HCT116 (cell line): ENCODE measurements at regions not wholly inside any gene's neighbourhood (a gene's known extent, or its start where the extent isn't known, plus 50 kb on each side); places are given as distances from the start of the nearest gene placed in this dataset.

Source experiments
- CTCF ChIP-seq, 3 experiments: fragments of 200-600 bp in 1 of 3; sonication (generic) in 1 of 3; IDR thresholded peaks in 2 of 3; conservative IDR thresholded peaks in 1 of 3; 2 replicates each; pipeline ENCODE4 v1.5.1; 2012 to 2017; ENCODE audit warnings: low read depth in 2 of 3, low read length in 2 of 3, antibody characterized with exemption in 1 of 3, borderline replicate concordance in 1 of 3, control low read depth in 1 of 3, mild to moderate bottlenecking in 1 of 3, mixed read lengths in 1 of 3, mixed run types in 1 of 3, moderate library complexity in 1 of 3; ENCODE audit not compliant: insufficient read depth in 1 of 3
- EZH2 ChIP-seq: fragments of 200-600 bp; sonication (generic); IDR thresholded peaks from 2 replicates; pipeline ENCODE4 v1.6.1; 2017; ENCODE audit warnings: antibody characterized with exemption, mixed run types
- MAX ChIP-seq: IDR thresholded peaks from 2 replicates; pipeline ENCODE4 v1.6.1; 2012
- POLR2A ChIP-seq: IDR thresholded peaks from 2 replicates; pipeline ENCODE4 v1.7.0; 2011; ENCODE audit warnings: borderline replicate concordance; ENCODE audit not compliant: insufficient read depth, insufficient read length; ENCODE audit errors: extremely low read depth
- POLR2AphosphoS5 ChIP-seq: IDR thresholded peaks from 2 replicates; pipeline ENCODE4 v1.6.1; 2011; ENCODE audit warnings: mild to moderate bottlenecking, low read depth, low read length, moderate library complexity
- SIN3A ChIP-seq: IDR thresholded peaks from 2 replicates; pipeline ENCODE4 v1.6.1; 2012; ENCODE audit warnings: low read depth
- SP1 ChIP-seq: IDR thresholded peaks from 2 replicates; pipeline ENCODE4 v1.6.1; 2012; ENCODE audit warnings: low read depth
- ZFX ChIP-seq: fragments of 450-650 bp; IDR thresholded peaks from 2 replicates; pipeline ENCODE4 v1.6.1; 2017
- ZNF274 ChIP-seq: fragments of 200-500 bp; sonication (Bioruptor generic); IDR thresholded peaks from 2 replicates; pipeline ENCODE4 v1.6.1; 2014; ENCODE audit warnings: mild to moderate bottlenecking, low read depth, low read length, inconsistent platforms
- TF ChIP-seq, protein P1 (sequence below): IDR thresholded peaks from 2 replicates; pipeline ENCODE4 v1.6.1; 2012; ENCODE audit warnings: low read depth

GRCh38 chr2:39860538-39860937 is 81.5 kb upstream of the THUMPD2 start:
- TF ChIP-seq CTCF (IDR thresholded peaks at IDR 0.05 in 2 of 3, conservative IDR thresholded peaks at IDR 0.05 in 1 of 3; ENCODE audit: borderline replicate concordance in 1 of 3, insufficient read depth in 1 of 3, low read depth in 2 of 3, low read length in 2 of 3) (no peak), ZNF274 (no peak), POLR2AphosphoS5 (no peak), MAX (no peak), EZH2 (no peak), POLR2A (no peak), ZFX (no peak), SIN3A (no peak), SP1 (no peak)
- TF ChIP-seq, protein P1, sequence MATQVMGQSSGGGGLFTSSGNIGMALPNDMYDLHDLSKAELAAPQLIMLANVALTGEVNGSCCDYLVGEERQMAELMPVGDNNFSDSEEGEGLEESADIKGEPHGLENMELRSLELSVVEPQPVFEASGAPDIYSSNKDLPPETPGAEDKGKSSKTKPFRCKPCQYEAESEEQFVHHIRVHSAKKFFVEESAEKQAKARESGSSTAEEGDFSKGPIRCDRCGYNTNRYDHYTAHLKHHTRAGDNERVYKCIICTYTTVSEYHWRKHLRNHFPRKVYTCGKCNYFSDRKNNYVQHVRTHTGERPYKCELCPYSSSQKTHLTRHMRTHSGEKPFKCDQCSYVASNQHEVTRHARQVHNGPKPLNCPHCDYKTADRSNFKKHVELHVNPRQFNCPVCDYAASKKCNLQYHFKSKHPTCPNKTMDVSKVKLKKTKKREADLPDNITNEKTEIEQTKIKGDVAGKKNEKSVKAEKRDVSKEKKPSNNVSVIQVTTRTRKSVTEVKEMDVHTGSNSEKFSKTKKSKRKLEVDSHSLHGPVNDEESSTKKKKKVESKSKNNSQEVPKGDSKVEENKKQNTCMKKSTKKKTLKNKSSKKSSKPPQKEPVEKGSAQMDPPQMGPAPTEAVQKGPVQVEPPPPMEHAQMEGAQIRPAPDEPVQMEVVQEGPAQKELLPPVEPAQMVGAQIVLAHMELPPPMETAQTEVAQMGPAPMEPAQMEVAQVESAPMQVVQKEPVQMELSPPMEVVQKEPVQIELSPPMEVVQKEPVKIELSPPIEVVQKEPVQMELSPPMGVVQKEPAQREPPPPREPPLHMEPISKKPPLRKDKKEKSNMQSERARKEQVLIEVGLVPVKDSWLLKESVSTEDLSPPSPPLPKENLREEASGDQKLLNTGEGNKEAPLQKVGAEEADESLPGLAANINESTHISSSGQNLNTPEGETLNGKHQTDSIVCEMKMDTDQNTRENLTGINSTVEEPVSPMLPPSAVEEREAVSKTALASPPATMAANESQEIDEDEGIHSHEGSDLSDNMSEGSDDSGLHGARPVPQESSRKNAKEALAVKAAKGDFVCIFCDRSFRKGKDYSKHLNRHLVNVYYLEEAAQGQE, result no peak
